ENCODE measurements at regions not wholly inside any gene's neighbourhood (a gene's known extent, or its start where the extent isn't known, plus 50 kb on each side); places are given as distances from the start of the nearest gene placed in this dataset.

DNA sequence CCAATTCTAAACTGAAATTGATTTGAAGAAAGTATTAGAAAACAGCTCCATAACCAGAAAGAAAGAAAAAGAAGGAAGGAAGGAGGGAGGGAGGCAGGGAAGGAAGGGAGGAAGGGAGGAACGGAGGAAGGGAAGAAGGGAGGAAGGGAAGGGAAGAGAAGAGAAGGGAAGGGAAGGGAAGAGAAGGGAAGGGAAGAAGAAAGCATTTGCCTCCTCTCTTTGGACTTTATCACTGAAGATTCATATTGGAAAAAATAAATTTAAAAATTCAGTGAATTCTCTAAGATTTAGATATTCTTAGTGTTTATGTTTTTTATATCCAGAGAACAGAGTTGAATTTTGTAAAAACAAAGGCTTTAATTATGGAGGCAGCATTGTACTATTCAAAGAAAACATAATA lies 68.5 kb upstream of the NXT1 start (continued):
- no peak for TF ChIP-seq ZBTB40 (IDR thresholded peaks at IDR 0.05)
- no peak for TF ChIP-seq ZBTB40 (CRISPR knock-in tag; IDR thresholded peaks at IDR 0.05)
- TF ChIP-seq, protein P1, sequence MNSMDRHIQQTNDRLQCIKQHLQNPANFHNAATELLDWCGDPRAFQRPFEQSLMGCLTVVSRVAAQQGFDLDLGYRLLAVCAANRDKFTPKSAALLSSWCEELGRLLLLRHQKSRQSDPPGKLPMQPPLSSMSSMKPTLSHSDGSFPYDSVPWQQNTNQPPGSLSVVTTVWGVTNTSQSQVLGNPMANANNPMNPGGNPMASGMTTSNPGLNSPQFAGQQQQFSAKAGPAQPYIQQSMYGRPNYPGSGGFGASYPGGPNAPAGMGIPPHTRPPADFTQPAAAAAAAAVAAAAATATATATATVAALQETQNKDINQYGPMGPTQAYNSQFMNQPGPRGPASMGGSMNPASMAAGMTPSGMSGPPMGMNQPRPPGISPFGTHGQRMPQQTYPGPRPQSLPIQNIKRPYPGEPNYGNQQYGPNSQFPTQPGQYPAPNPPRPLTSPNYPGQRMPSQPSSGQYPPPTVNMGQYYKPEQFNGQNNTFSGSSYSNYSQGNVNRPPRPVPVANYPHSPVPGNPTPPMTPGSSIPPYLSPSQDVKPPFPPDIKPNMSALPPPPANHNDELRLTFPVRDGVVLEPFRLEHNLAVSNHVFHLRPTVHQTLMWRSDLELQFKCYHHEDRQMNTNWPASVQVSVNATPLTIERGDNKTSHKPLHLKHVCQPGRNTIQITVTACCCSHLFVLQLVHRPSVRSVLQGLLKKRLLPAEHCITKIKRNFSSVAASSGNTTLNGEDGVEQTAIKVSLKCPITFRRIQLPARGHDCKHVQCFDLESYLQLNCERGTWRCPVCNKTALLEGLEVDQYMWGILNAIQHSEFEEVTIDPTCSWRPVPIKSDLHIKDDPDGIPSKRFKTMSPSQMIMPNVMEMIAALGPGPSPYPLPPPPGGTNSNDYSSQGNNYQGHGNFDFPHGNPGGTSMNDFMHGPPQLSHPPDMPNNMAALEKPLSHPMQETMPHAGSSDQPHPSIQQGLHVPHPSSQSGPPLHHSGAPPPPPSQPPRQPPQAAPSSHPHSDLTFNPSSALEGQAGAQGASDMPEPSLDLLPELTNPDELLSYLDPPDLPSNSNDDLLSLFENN (IDR thresholded peaks at IDR 0.05; ENCODE audit: low read depth in 2 of 2, low read length in 2 of 2) = no peak
- no peak for TF ChIP-seq PPARD (CRISPR knock-in tag; IDR thresholded peaks at IDR 0.05)
- no peak for TF ChIP-seq NFE2 (IDR thresholded peaks at IDR 0.05; ENCODE audit: low read depth)
- no peak for TF ChIP-seq CEBPB (tag; IDR thresholded peaks at IDR 0.05)
